Heart left ventricle (tissue), 13 donors: ENCODE measurements at regions not wholly inside any gene's neighbourhood (a gene's known extent, or its start where the extent isn't known, plus 50 kb on each side); places are given as distances from the start of the nearest gene placed in this dataset.

Experiments
- POLR2A ChIP-seq, 2 donors: fragments of 450-650 bp; IDR thresholded peaks; one replicate each; pipeline ENCODE4 v1.6.1; 2017; ENCODE audit warnings: antibody characterized with exemption in 2 of 2, mild to moderate bottlenecking in 2 of 2, moderate library complexity in 2 of 2
- TF ChIP-seq, protein P1 (sequence below), 12 donors: fragments of 200-600 bp; sonication (generic) in 4 of 12; IDR thresholded peaks; one replicate each; pipeline versions ENCODE4 v1.5.0 to v1.8.0; 2018 to 2022; ENCODE audit warnings: antibody characterized with exemption in 12 of 12, mild to moderate bottlenecking in 5 of 12
- donor health status: ischemic (EF 13 %, LVEDD 7.1; RV severe dilation, severe dysfunction).
- donor health status: DM: no; HTN: yes; CAD: no.
- donor health status: DM: no; HTN: no; CAD: no.
- donor health status: ischemic (EF 25% LVEDD 6.9; RV normal size, moderate dysfunction).
- donor health status: ischemic (EF 25% LVEDD 5.7; RV mildly dilated, moderate dysfunction).
- donor health status: ischemic (EF 35%, LVEDD 5.7; RV mildly dilated, moderate dysfunction).
- donor health status: nonischemic (EF 11% LVEDD 7.7; RV severe dilation, severe dysfunction).
- donor health status: DM: yes; HTN: yes; CAD: no.
- donor health status: PGD.
- donor health status: ischemic (EF 29% LVEDD 5.4; RV normal size, mild dysfunction).
- donor health status: nonischemic (EF 23%, LVEDD 6.1; RV moderate dilation, normal function).

DNA sequence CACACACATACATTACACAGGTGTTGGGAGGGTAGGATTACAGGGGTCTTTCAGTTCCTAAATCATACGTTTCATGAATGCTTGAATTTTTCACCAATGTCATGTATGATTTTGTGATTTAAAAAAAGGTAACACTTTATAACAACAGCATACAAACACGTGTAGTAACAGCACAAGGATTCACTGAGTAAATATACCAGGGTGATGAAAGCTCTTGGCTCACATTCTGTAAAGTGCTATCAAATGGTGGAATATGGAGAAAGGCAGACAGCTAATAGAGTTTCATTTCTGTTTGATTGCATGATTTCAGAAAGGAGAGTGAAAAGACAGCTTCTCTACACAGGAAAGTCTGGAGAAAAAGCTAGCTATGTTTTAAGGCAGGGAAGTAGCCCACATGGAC is 231.9 kb downstream of the CD83 start:
- TF ChIP-seq, protein P1, sequence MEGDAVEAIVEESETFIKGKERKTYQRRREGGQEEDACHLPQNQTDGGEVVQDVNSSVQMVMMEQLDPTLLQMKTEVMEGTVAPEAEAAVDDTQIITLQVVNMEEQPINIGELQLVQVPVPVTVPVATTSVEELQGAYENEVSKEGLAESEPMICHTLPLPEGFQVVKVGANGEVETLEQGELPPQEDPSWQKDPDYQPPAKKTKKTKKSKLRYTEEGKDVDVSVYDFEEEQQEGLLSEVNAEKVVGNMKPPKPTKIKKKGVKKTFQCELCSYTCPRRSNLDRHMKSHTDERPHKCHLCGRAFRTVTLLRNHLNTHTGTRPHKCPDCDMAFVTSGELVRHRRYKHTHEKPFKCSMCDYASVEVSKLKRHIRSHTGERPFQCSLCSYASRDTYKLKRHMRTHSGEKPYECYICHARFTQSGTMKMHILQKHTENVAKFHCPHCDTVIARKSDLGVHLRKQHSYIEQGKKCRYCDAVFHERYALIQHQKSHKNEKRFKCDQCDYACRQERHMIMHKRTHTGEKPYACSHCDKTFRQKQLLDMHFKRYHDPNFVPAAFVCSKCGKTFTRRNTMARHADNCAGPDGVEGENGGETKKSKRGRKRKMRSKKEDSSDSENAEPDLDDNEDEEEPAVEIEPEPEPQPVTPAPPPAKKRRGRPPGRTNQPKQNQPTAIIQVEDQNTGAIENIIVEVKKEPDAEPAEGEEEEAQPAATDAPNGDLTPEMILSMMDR (IDR thresholded peaks at IDR 0.05) = no peak
- no peak for TF ChIP-seq POLR2A (IDR thresholded peaks at IDR 0.05)
